SK-N-SH (cell line): ENCODE measurements at regions not wholly inside any gene's neighbourhood (a gene's known extent, or its start where the extent isn't known, plus 50 kb on each side); places are given as distances from the start of the nearest gene placed in this dataset.

Source experiments
- CTCF ChIA-PET: fragments of 300-600, 350-600 bp; formaldehyde crosslinking; extraction: SDS; loops from one replicate; lab custom pipeline; 2021; lab: Yijun Ruan, JAX
- POLR2A ChIA-PET: fragments of 350-600 bp; sonication (Branson Sonifier 250); formaldehyde crosslinking; extraction: SDS; loops from one replicate; lab custom pipeline; 2020; ENCODE audit warnings: antibody characterized with exemption, inconsistent platforms; lab: Yijun Ruan, JAX
- DNase-seq: peaks from one replicate; pipeline ENCODE4 v3.0.0; 2012
- H2AFZ ChIP-seq: fragments of 200-600 bp; sonication (generic); 2 replicates; pipeline ENCODE4 v1.8.1; 2016; ENCODE audit warnings: antibody characterized with exemption, mild to moderate bottlenecking, low read depth
- H3F3A ChIP-seq: fragments of 200-600 bp; sonication (generic); replicated peaks from 2 replicates; pipeline ENCODE3; 2016; ENCODE audit warnings: antibody characterized with exemption, mild to moderate bottlenecking; ENCODE audit not compliant: insufficient read depth
- H3K27ac ChIP-seq, 2 experiments: fragments of 200-500 bp in 1 of 2; fragments of 200-600 bp in 1 of 2; sonication (Bioruptor generic) in 1 of 2; sonication (generic), shearing (Covaris generic) in 1 of 2; 2 replicates each; pipeline versions ENCODE4 v1.5.1 to v1.6.1; 2014 to 2016; ENCODE audit warnings: low read depth in 2 of 2, inconsistent platforms in 1 of 2, low read length in 1 of 2, mild to moderate bottlenecking in 1 of 2, mixed read lengths in 1 of 2
- H3K27me3 ChIP-seq: fragments of 200-600 bp; sonication (generic), shearing (Covaris generic); 2 replicates; pipeline ENCODE4 v1.6.1; 2016; ENCODE audit warnings: mixed run types; ENCODE audit not compliant: insufficient read depth
- H3K36me3 ChIP-seq, 2 experiments: fragments of 200-500 bp in 1 of 2; fragments of 200-600 bp in 1 of 2; sonication (Bioruptor generic) in 1 of 2; sonication (generic) in 1 of 2; replicated peaks in 1 of 2; 2 replicates each; pipeline versions ENCODE3 to v1.5.1; 2014 to 2016; ENCODE audit warnings: low read length in 1 of 2, mild to moderate bottlenecking in 1 of 2; ENCODE audit not compliant: insufficient read depth in 2 of 2, control insufficient read depth in 1 of 2
- H3K4me1 ChIP-seq, 2 experiments: fragments of 200-500 bp in 1 of 2; fragments of 200-600 bp in 1 of 2; sonication (Bioruptor generic) in 1 of 2; sonication (generic), shearing (Covaris generic) in 1 of 2; 2 replicates each; pipeline versions ENCODE4 v1.5.1 to v1.6.1; 2014 to 2016; ENCODE audit warnings: low read depth in 1 of 2, low read length in 1 of 2, mixed run types in 1 of 2; ENCODE audit not compliant: insufficient read depth in 2 of 2, control insufficient read depth in 1 of 2
- H3K4me2 ChIP-seq: fragments of 200-600 bp; sonication (generic), shearing (Covaris generic); 2 replicates; pipeline ENCODE4 v1.6.1; 2017; ENCODE audit warnings: mixed run types
- H3K4me3 ChIP-seq, 2 experiments: fragments of 200-500 bp in 1 of 2; fragments of 200-600 bp in 1 of 2; sonication (Bioruptor generic) in 1 of 2; sonication (generic), shearing (Covaris generic) in 1 of 2; 2 replicates each; pipeline versions ENCODE4 v1.5.1 to v1.8.1; 2014 to 2016; ENCODE audit warnings: low read depth in 2 of 2, inconsistent platforms in 1 of 2, low read length in 1 of 2, mild to moderate bottlenecking in 1 of 2, mixed read lengths in 1 of 2, moderate library complexity in 1 of 2
- H3K79me2 ChIP-seq: fragments of 200-600 bp; sonication (generic); 2 replicates; pipeline ENCODE4 v1.8.1; 2017; ENCODE audit warnings: mild to moderate bottlenecking; ENCODE audit not compliant: insufficient read depth
- H3K9ac ChIP-seq: fragments of 200-600 bp; sonication (generic); 2 replicates; pipeline ENCODE4 v1.6.1; 2017; ENCODE audit warnings: mixed run types
- H3K9me2 ChIP-seq: fragments of 200-600 bp; sonication (generic); 2 replicates; pipeline ENCODE4 v1.6.1; 2017; ENCODE audit warnings: mixed run types
- H3K9me3 ChIP-seq: fragments of 200-600 bp; sonication (generic); 2 replicates; pipeline ENCODE4 v1.6.1; 2017; ENCODE audit warnings: mixed run types, mild to moderate bottlenecking, moderate library complexity
- H4K20me1 ChIP-seq: fragments of 200-600 bp; sonication (generic); 2 replicates; pipeline ENCODE4 v1.6.1; 2017; ENCODE audit warnings: mild to moderate bottlenecking, mixed run types; ENCODE audit not compliant: insufficient read depth
- CHD2 ChIP-seq: fragments of 150-350 bp; IDR thresholded peaks from 2 replicates; pipeline ENCODE4 v1.6.1; 2018; ENCODE audit warnings: low read length; ENCODE audit not compliant: partially characterized antibody
- FOSL2 ChIP-seq: IDR thresholded peaks from 2 replicates; pipeline ENCODE4 v1.4.0; 2012; ENCODE audit warnings: low read depth, mild to moderate bottlenecking, moderate library complexity, borderline replicate concordance
- FOXJ3 ChIP-seq: sonication (generic); formaldehyde crosslinking; IDR thresholded peaks from 2 replicates; pipeline ENCODE4 v1.5.1; 2020; ENCODE audit warnings: mild to moderate bottlenecking, missing genetic modification reagents
- FOXM1 ChIP-seq: IDR thresholded peaks from 2 replicates; pipeline ENCODE4 v1.4.0; 2012; ENCODE audit warnings: low read depth, mild to moderate bottlenecking
- GATA2 ChIP-seq: sonication (generic); formaldehyde crosslinking; IDR thresholded peaks from 2 replicates; pipeline ENCODE4 v1.5.0; 2020; ENCODE audit warnings: mild to moderate bottlenecking, missing genetic modification reagents
- JUND ChIP-seq: IDR thresholded peaks from 2 replicates; pipeline ENCODE4 v1.4.0; 2012
- MAX ChIP-seq: IDR thresholded peaks from 2 replicates; pipeline ENCODE4 v1.4.0; 2012; ENCODE audit warnings: low read depth
- MXI1 ChIP-seq: IDR thresholded peaks from 2 replicates; pipeline ENCODE4 v1.6.1; 2012; ENCODE audit warnings: mild to moderate bottlenecking, low read depth, low read length, improper control_type of control experiment
- NRF1 ChIP-seq: IDR thresholded peaks from 2 replicates; pipeline ENCODE4 v1.6.1; 2012; ENCODE audit warnings: low read depth, mild to moderate bottlenecking, low read length
- REST ChIP-seq: IDR thresholded peaks from 2 replicates; pipeline ENCODE4 v1.6.1; 2012; ENCODE audit warnings: mild to moderate bottlenecking, low read depth, low read length, moderate library complexity
- RFX5 ChIP-seq: IDR thresholded peaks from 2 replicates; pipeline ENCODE4 v1.6.1; 2012; ENCODE audit warnings: mild to moderate bottlenecking, improper control_type of control experiment, low read length
- RXRA ChIP-seq: IDR thresholded peaks from 2 replicates; pipeline ENCODE4 v1.4.0; 2012; ENCODE audit warnings: low read depth, mild to moderate bottlenecking, borderline replicate concordance
- SMC3 ChIP-seq: IDR thresholded peaks from 2 replicates; pipeline ENCODE4 v1.6.1; 2012; ENCODE audit warnings: low read depth, low read length, improper control_type of control experiment
- TAF1 ChIP-seq: IDR thresholded peaks from 2 replicates; pipeline ENCODE4 v1.6.1; 2012; ENCODE audit warnings: low read depth, mild to moderate bottlenecking, low read length, moderate library complexity, borderline replicate concordance
- TCF12 ChIP-seq: IDR thresholded peaks from 2 replicates; pipeline ENCODE4 v1.4.0; 2012
- USF1 ChIP-seq: IDR thresholded peaks from 2 replicates; pipeline ENCODE4 v1.4.0; 2012; ENCODE audit warnings: low read depth, borderline replicate concordance
- USF2 ChIP-seq: fragments of 150-350 bp; IDR thresholded peaks from 2 replicates; pipeline ENCODE4 v1.6.1; 2017; ENCODE audit warnings: antibody characterized with exemption, low read length, low read depth, borderline replicate concordance
- YY1 ChIP-seq: IDR thresholded peaks from 2 replicates; pipeline ENCODE4 v1.4.0; 2012; ENCODE audit warnings: low read depth, mild to moderate bottlenecking
- WGBS: methylation state at CpG from one replicate; pipeline ENCODE4 v1.1.6; 2017; ENCODE audit warnings: low lambda C conversion rate; 5-methylcytosine and 5-hydroxymethylcytosine counted together

DNA sequence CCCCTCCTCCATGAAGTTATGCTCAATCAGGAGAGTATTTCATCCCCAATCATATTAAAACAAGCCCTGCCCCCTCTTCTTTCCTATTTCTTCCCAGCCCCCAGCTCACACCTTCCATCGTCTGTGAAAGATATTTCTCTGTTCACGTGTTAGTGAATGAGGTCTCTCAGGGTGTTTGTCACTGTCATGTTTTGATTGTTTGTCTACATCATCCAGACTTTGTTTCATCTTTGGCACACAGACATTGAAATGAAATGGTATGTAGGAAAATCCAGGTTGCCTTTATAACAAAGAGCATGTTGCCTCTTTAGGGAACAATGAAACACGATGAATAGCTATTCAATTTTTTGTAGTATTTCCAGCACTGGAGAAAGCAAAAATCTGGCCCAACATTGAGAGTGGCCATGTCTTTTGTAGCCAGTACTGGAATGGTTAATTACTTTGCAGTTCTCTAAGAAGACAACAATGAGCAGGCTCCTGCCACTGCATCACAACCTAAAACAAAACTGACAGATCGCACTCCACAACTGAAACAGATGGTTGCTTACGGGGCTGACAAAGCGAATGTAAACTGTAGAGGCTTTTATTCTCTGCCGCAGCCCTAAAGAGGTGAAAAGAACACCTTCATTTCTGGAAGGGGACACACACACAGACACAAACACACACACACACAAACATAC, 543.6 kb upstream of the CITED2 start:
- no peak overlapping the region for H3K27ac ChIP-seq
- no peaks in the 10 kb centered on the region for H3K9me2 ChIP-seq
- no peak overlapping the region for H3K4me2 ChIP-seq
- no peaks in the 10 kb centered on the region for H3K36me3 ChIP-seq
- POLR2A ChIA-PET = no interaction called here
- TF ChIP-seq RXRA = no peak
- TF ChIP-seq TAF1 = no peak
- no peak for TF ChIP-seq MXI1
- no peak for TF ChIP-seq USF2
- no peak for TF ChIP-seq FOSL2
- TF ChIP-seq RFX5 = no peak
- TF ChIP-seq TCF12 = no peak
- TF ChIP-seq USF1 = no peak
- TF ChIP-seq SMC3 = no peak
- no peak for TF ChIP-seq REST
- TF ChIP-seq FOXJ3 (CRISPR knock-in tag) = no peak
- TF ChIP-seq GATA2 (CRISPR knock-in tag) = no peak
- TF ChIP-seq JUND = no peak
- no peak for TF ChIP-seq FOXM1
- no peak for TF ChIP-seq CHD2
- no peak for TF ChIP-seq MAX
- no peak for TF ChIP-seq NRF1
- no peak for TF ChIP-seq YY1
- H3K9ac ChIP-seq = no peak overlapping the region
- H3F3A ChIP-seq = no peaks in the 10 kb centered on the region
- no peaks in the 10 kb centered on the region for H4K20me1 ChIP-seq
- no peak overlapping the region for H3K4me3 ChIP-seq
- no peak overlapping the region for H2AFZ ChIP-seq
- CTCF ChIA-PET = no interaction called here
- H3K79me2 ChIP-seq = no peaks in the 10 kb centered on the region
- H3K9me3 ChIP-seq = peaks cover 8% of the 10 kb centered on the region
- no peaks in the 10 kb centered on the region; a peak in 1 of 4 replicates for H3K4me1 ChIP-seq
- no peaks in the 10 kb centered on the region for H3K27me3 ChIP-seq
- 92% methylated on average over 7 of the region's 7 CpGs for WGBS
- DNase-seq = no peak
